Coronary artery (tissue), 2 donors: ENCODE measurements at regions not wholly inside any gene's neighbourhood (a gene's known extent, or its start where the extent isn't known, plus 50 kb on each side); places are given as distances from the start of the nearest gene placed in this dataset.

Source experiments
- DNase-seq: peaks from one replicate; pipeline ENCODE4 v3.0.0-alpha.2; 2017; ENCODE audit warnings: low spot score
- H3K27ac ChIP-seq, 2 donors: fragments of 200-600 bp; sonication (generic); one replicate each; pipeline ENCODE4 v1.5.1; 2016 to 2019
- H3K4me3 ChIP-seq: fragments of 200-600 bp; sonication (generic); 2 replicates; pipeline ENCODE4 v1.5.1; 2016; ENCODE audit warnings: mild to moderate bottlenecking, moderate library complexity
- CTCF ChIP-seq: fragments of 200-600 bp; sonication (generic); IDR thresholded peaks from one replicate; pipeline ENCODE4 v1.5.1; 2019; ENCODE audit warnings: antibody characterized with exemption

- TF ChIP-seq CTCF, result no peak
- Histone ChIP-seq H3K27ac (no peak overlapping the region), H3K4me3 (no peak overlapping the region)
- DNase-seq, result no peak
These were observed 407.2 kb downstream of the FSCB start for GRCh38 chr14:44099743-44100488.

- no peak for DNase-seq
- TF ChIP-seq CTCF, result no peak
These were observed 425.9 kb downstream of the FSCB start for GRCh38 chr14:44081146-44081545.

GRCh38 chr14:44070046-44070445 is 437.0 kb downstream of the FSCB start:
- H3K4me3 ChIP-seq, result no peak overlapping the region
- H3K27ac ChIP-seq, result no peak overlapping the region
- no peak for TF ChIP-seq CTCF
- no peak for DNase-seq

More at GRCh38 chr14:44081146-44081545, 425.9 kb downstream of the FSCB start:
- Histone ChIP-seq H3K27ac (no peak overlapping the region), H3K4me3 (no peak overlapping the region)

- no peak for DNase-seq
- Histone ChIP-seq H3K4me3 (no peak overlapping the region), H3K27ac (no peak overlapping the region)
- no peak for TF ChIP-seq CTCF
These were observed 453.7 kb downstream of the FSCB start for GRCh38 chr14:44053422-44053821.

GRCh38 chr14:44041700-44042099 is 465.4 kb downstream of the FSCB start:
- no peak for DNase-seq
- TF ChIP-seq CTCF, result no peak
- Histone ChIP-seq H3K4me3 (no peak overlapping the region), H3K27ac (no peak overlapping the region)

GRCh38 chr14:44040561-44040960 is 466.5 kb downstream of the FSCB start:
- no peak for DNase-seq
- H3K4me3 ChIP-seq, result no peak overlapping the region
- H3K27ac ChIP-seq, result no peak overlapping the region
- no peak for TF ChIP-seq CTCF

- TF ChIP-seq CTCF, result no peak
- Histone ChIP-seq H3K27ac (no peak overlapping the region), H3K4me3 (no peak overlapping the region)
- DNase-seq, result no peak
These were observed 470.8 kb downstream of the FSCB start for GRCh38 chr14:44036248-44036647.
